Suppressor macrophage treated with lipopolysaccharide for 1 hour (primary cell): ENCODE measurements at regions not wholly inside any gene's neighbourhood (a gene's known extent, or its start where the extent isn't known, plus 50 kb on each side); places are given as distances from the start of the nearest gene placed in this dataset.

Experiments
- DNase-seq, 3 donors: peaks; one replicate each; pipeline ENCODE4 v3.0.0-alpha.2; 2020 to 2022

DNA sequence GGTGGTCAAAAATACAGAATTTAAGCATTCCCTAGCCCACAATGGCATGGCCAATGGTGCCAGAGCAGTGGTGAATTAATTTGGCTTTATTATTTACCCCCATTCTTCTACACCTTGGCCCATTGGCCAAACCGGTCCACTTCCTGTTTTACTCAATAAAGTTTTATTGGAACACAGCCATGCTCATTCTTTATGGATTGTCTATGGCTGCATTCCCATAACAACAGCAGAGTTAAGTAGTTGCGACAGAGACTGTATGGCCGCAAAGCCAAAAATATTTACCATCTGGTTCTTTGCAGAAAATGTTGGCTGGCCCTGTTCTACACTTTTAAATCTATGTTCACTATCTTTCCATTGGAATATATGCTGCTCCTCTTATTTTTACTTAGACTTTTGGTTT lies 130.3 kb upstream of the CCDC68 start:
- no peak for DNase-seq

DNA sequence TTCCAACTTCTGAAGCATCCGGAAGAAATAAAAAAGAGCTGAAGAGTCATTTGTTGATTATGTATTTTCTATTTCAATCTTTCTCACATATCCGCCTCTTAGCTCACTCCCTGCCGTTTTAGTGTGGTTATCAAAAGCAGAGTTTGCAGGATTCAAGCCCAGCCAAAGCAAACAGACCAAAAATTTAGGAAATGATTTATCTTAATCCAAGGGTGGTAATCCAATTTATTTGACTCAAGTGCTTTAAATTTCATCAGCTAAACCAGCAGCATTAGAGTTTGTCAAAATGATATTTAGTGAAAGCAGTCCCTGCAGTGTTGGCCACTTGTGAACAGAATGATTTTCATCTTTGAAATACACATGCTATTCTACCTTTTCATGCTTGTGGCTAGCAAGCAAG lies 129.3 kb upstream of the CCDC68 start:
- no peak for DNase-seq

- DNase-seq: no peak
Observed at GRCh38 chr18:55088000-55088401, 128.7 kb upstream of the CCDC68 start.

DNA sequence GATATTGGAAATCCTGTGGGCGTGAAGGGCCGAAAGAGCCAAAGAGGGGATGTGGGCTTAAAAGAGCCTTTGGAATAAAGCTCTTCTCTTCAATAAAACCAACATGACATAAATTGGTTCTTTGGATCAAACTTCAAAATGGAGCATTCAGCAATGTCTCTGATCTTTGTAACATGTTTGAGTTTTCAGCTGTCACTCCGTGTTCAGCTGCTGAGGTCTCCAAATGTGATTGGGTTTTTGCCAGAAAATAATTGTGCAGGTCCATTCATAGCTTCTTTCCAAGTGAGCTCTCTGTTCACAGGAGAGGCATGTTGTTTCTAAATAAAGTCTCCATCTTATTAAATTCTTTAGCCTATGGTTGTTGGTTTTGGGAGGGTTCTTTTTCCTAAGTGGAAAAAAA lies 127.6 kb upstream of the CCDC68 start:
- no peak for DNase-seq

DNA sequence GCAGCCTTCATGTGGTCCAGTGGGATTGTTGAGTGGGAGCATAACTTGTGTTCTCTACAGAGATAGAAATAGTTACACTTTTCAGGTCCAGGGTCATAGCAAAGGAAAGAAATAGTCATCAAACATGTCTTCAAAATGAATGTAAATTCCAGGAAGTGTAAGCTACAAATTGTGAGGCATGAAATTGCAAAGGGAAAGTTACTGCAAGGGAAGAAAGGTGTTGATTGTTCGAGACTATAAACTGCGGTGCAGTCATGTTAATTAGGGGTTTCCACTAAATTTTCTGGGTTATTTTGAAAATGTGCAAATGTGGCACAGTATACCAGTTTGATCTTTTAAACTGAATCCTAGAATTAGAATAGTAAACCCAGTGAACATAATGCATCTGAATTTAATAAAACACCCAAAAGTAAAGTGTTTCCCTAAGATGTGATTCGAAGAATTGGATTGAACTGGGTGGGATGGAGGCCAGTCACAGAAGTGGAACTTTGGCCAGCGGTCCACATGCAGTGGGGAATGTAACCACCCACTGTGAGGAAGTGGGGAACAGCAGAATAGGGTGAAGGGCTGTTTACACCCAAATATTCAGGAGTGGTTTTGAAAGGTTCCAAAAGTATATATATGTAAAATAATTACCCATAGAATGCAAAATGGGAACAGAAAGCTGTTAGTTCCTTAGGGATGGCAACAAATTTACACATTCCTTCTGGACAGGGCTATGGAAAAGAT lies 126.5 kb upstream of the CCDC68 start:
- no peak for DNase-seq

- DNase-seq: no peak
Observed at GRCh38 chr18:55084550-55084949, 125.3 kb upstream of the CCDC68 start.

DNA sequence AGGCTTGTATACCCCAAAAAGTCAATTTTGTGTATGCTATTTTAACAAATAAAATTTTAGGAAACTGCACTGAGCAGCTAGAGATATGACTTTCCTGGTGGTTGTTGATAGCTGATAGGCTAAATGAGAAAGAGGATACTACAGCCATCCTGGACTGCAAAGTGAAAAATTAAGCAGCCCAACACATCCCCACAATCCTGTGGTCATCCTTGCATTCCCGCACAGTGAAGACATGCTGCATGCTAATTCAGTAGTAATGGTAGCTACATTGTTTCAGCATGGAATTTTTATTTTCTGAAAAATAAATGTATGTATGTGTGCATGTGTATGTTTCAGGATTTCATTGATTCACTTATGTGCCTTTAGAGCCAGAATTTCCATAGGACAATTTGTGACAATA lies 124.2 kb upstream of the CCDC68 start:
- no peak for DNase-seq

GRCh38 chr18:55079481-55080355 lies 120.5 kb upstream of the CCDC68 start:
- DNase-seq: no peak

DNA sequence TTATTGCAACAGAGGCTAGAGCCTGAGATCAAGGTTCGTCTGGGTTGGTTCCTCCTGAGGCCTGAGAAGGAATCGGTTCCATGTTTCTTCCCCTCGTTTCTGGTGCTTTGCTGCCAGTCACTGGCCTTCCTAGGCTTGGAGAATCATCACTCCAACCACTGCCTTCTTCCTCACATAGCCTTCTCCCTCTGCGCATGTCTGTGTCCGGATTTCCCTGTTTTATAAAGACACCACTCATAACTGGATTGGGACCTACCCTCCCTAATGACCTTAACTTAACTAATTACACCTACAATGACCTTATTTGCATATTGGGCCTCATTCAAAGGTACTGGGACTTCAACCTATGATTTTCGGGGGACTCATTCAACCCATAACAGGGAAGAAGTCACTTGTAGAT lies 119.8 kb upstream of the CCDC68 start:
- DNase-seq: no peak

DNA sequence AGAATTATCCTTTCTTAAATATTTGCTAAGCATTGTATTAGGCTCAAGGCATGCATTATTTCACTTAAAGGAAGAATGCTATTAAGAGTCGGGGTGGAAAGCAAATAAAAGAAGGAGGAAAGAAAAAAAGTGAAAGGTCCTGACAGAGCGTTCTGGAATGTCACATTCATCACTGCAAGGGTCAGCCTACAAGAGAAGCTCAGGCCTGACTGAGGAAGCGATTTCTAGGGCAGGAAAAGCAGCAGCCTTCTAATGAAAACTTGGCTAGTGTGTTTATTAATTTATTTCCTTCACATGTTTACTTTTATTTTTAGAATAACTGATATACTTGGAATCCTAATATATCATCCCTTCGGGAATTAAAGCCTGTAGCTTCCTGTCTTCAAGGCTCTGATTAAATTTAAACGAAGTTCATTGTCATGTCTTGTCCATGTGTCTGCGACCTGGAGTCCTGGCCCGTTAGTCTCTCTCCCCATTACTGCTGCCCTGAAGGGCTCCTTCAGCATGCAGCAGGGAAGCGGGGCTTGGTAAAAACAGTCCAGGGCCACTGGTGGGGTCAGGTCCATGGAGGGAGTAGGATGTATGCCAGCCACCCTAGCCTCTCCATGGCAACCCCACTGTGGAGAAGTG lies 119.2 kb upstream of the CCDC68 start:
- no peak for DNase-seq

DNA sequence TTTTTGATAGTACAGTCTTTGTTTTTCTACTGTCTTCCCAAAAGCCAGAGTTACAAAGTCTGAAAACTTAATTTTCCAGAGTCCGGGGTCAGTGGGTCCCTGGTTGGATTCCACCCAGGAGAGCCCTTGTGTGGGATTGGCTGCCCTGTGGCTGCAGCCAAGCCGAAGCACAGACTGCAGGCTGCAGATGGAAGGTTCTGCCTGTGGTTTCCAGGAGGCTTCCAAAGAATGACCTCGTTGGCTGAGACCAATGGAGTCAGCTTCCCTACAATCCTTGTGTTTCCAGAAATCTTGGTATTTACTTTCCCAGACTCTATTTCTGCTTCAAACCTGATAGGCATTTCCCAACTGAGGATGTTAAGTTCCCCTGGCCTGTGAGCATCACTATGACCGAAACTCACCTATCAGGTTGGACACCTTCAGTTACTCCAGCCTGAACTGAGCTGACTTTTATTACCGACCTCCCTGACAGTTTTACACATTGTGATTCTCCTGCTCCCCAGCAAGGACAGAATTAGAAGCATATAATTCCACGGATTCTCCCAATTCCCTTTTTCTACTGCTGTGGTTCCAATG lies 117.5 kb upstream of the CCDC68 start:
- no peak for DNase-seq

DNA sequence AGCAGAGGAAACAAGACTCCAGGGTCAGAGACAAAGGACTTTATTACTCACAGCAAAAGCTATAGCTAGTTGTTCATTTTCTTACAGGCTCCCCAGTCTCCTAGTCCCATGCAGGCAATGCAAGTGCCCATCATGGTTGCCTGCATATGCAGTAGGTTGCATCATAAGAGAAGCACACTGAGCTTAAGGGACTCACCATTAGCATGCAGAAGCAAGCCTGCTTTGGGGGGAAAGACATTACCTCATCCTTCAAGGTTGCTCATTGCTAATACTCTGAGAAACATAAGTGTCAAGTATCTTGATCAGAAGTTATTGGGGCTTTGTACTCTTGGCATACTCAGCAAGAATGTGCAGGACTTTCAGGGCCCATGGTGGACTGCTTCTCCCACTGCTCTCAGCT lies 114.6 kb upstream of the CCDC68 start:
- no peak for DNase-seq

- DNase-seq: no peak
Observed at GRCh38 chr18:55073116-55073515, 113.9 kb upstream of the CCDC68 start.

DNA sequence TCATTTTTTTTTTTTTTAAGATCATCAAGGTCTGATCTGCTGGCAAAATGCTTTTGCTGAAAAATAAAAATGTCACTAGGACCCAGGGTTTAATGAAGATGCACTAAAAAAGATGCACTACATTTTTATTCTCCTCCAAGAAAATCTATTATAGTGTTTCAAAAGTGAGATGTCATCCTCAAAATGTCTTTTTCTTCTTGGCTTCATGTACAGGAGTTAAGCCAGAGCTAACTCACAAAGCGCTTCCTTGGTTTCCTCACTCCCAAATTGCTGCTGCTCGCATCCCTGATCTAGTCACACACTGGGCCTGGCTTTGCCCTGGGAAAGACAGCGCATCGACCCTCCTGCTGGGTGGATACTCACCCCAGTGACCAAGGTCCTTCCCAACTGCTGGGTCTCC lies 113.4 kb upstream of the CCDC68 start:
- no peak for DNase-seq

DNA sequence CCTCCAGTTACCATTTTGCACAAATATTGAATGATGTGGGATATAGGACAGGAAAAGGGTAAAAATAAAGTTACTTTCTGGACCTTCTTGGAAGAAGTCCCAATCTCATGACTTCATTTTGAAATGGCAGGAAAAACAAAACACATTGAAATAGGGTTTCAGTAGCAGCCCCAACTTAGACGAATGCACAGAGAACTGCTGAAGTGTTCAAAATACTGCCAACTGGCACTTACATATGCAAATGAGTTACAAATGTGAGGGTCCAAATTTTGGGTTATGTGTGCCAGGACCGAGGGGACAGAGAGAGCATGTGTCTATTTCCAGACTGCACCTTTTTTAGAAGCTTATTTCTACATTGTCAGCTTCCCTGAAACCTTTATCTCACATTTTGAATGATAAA lies 112.9 kb upstream of the CCDC68 start:
- DNase-seq: no peak

DNA sequence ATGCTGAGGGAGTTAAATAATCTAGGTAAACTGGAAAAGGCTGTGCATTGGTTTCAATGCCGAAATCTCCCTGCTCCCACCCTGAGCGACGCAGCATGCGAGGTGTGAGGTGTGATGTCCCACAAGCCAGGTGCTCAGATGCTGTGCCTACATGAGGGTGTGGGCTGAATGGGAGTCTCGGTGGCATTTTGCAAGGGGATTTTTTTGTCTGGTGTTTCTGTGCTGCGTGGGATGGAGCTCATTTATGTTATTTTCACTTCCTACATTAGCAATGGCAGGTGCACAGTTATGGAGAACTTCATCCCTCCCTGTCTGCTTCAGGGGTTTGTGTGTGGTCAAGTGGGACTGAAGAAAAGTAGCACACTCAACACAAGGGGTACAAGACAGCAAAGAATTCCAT lies 110.2 kb upstream of the CCDC68 start:
- no peak for DNase-seq

DNA sequence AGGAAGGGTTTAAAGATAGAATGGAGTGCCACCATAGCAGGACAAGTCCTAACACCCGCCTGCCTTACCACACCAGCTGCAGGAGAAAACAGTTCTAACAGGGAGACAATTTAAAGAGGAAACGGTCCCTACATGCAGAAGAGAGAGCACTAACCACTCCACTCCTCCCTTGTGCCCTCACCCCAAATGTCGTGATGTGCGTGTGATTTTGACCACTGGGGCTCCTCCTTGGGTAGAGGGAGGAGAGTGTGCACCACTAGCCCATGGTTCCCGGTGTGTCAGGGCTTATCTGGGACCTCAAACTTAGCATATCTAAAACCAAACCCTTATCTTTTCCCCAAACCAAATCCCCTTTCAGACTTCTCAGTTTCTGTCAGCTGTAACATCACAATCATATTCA lies 105.5 kb upstream of the CCDC68 start:
- no peak for DNase-seq

GRCh38 chr18:55064073-55064472 lies 104.8 kb upstream of the CCDC68 start:
- DNase-seq: no peak

DNA sequence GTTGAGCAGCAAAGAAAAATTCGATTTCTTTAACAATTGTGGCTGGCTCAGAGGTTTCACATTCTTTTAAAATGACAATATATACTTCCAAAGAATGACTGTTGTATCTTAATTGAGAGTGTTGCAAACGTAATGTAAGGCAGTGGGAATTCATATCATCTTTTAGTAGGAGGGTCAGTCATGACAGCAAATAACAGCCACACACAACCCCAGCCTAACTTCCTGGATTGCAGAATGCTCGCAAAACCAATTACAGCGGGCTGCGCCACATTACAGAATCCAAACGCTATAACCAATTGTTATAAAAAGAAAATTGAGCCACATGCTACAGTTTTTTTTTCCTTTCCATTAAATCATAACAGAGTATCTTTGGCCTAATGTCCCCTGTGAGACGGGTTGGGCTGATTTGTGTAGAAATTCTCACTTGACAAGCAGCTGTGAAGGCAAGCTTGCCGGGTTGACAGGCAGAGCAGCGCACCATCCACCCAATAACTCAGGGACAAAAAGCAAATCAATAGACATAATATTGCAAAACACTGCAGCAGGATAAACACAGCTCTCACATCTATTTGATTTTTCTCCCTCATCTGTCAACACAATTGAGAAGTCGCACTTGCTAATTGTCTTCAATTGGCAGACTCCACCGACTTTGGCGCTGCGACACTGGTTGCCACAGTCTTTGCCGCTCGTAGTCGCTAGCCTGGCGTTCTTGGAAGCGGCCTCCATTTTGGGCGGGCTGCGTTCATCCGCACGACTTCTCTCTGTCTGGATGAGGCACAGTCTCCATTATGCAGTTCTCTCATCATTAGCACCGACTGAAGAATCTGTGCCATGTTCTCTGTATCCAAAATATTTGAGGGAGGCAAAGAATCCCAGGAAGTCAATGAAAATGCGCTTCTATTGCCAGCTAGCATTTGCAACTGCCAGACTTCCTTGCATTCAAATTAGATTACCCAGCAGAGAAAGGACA lies 95.0 kb upstream of the CCDC68 start:
- no peak for DNase-seq

DNA sequence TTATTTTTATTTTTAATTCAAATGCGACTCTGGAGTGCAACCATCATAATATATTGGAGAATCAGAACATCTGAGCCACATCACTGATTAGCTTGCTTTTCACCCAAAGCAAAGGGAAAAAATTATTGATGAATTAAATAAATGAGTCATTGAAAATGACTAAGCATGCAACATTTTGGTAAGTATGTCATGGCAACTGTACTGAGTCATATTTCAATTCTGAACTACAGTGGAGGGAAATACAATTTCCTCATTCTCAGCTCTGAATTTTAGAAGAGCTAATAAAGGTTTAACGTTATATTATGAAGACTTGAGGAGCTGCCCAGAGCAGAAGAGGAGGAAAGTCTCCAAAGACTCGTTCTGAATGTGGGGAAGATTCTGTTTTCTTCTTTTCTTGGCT lies 89.6 kb upstream of the CCDC68 start:
- DNase-seq: no peak

- DNase-seq: no peak
Observed at GRCh38 chr18:55047546-55047945, 88.3 kb upstream of the CCDC68 start.

GRCh38 chr18:55041366-55041765 lies 82.1 kb upstream of the CCDC68 start:
- DNase-seq: no peak
